Activated CD4-positive, alpha-beta T cell treated with anti-CD3 and anti-CD28 coated beads, Interleukin-2, amount 50 U/mL, for 16 hours (primary cell): ENCODE measurements at regions not wholly inside any gene's neighbourhood (a gene's known extent, or its start where the extent isn't known, plus 50 kb on each side); places are given as distances from the start of the nearest gene placed in this dataset.

Experiments used
- DNase-seq: peaks from one replicate; pipeline ENCODE4 v3.0.0-alpha.2; 2020

DNA sequence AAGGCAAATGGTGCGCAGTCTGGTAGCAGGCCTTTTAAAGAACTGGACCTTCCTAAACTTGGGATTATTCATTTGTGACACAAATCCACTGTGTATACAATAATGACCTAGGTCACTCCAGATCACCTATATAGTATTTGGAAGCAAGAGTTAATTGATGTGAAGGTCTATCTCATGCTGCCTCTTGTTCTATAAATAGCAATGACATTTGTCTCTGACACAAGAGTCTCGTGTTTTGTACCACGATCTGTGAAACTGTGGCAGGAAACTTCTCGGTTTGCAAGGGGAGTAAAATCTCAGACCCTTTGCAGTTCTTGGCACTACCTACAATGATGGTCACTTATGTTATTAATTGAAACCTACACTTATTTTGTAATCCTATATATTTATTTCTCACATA lies 1408.4 kb downstream of the PCDH7 start:
- DNase-seq = no peak

DNA sequence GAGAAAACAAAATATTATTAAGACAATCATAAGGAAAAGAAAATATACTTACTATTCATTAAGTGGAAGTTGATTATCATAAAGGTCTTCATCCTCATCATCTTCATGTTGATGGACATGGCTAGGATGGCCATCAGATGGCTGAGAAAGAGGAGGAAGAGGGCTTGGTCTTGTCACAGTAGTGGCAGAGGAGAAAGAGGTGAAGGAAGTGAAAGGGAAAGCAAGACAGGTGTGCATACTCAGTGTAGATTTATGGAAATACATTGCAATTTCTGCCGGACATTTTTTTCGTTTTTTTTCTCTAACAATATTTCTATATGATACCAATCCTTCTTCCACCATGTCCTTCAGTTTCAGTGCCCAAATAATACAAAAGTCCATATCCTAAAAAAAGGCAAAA lies 1409.8 kb downstream of the PCDH7 start:
- DNase-seq = no peak

DNA sequence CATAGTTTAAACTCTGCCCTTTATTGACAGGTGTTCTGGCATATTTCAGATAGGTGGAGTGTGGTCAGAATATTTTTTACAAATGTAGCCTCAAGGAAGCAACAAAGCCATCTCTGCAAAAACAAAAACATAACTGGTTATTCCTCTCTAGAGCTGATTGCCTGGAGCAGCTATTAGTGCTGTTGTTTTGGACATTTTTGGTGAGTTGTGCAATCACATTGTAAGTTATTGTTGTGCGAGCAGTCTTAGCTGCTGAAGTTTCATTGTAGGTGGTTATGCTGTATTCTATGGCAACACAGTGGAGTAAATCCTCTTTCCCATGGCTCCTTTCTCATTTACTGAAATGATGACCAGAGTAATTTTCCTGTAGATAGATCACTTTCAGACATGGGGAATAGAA lies 1413.0 kb downstream of the PCDH7 start:
- no peak for DNase-seq

DNA sequence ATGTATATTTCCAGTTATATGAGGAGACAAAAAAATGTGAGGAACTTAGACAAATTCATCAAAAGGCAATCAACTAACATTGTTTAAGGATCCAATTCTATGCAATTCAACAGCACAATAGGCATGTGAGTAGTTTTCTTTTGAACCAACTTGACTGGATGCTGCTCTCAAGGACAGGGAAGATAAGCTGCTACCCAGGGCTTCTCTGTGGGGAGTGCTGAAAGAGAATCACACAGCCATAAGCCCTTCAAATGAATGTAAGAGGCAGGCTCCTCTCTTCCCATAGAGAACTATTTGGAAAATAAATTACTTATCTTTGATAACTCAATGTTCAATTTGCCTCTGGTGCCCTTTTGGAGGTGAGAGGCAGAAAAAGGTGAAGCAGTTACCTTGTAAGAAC lies 1413.6 kb downstream of the PCDH7 start:
- DNase-seq = no peak

DNA sequence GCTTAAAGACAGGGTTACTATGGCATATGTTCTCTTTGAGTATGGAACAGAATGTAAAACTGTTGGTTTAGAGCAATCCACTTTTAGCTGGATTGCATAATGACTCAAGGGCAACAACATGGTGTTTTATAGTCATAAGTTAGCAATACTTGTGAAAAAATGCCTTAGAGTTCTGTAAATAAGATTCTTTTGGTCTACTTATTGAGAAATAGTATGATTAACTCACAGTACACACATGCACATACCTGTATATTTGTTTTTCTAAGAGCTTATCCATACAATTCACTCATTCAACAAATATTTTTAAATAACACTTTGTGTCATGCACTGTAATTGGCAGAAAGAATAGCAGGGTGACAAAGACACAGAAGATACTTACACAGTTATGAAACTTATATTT lies 1415.5 kb downstream of the PCDH7 start:
- no peak for DNase-seq

DNA sequence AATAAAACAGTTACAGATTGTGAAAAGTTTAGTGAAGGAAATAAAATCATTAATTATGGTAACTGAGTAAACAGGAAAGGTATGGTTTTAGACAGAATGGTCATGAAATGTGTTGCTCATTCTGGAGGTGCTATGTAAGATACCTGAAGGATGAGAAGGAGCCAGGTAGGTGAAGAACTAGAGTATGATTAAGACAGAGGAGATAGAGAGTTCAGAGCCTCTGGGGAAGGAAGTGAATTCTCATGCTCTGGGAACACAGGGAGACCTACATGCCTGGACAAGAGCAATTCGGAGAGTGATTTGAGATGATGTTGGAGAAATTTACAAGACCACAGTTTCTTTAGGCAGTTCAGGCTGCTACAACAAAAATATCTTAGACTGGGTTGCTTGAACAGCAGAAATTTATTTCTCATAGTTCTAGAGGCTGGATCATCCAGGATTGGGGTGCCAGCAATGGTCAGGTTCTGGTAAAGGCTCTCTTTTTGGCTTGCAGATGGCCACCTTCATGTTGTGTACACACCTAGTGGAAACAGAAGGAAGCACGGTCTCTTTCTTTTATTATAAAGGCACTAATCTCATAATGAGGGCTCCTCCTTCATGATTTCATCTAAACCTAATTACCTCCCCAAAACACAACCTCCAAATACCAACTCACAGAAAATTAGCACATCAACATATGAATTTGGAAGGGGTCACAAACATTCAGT lies 1416.1 kb downstream of the PCDH7 start:
- DNase-seq = no peak

DNA sequence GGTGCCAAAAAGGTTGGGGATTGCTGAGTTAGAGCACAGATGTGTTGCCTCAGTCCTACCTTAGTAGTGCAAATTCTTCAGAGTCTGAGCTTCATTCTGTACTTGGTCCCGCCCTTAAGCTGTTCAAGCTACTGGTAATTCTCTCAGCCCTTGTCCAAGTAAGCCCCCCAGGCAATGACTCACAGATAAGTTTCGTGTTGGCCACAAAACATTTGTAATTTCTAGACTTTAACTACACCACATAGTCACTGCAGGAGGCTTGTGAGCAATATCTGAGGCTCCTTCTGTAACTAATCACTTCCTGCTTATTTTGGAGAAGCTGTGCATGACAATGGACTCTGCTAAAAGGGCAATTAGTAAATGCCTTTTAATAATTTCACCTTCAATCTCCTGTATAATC lies 1420.5 kb downstream of the PCDH7 start:
- DNase-seq = peak; percentile 35

DNA sequence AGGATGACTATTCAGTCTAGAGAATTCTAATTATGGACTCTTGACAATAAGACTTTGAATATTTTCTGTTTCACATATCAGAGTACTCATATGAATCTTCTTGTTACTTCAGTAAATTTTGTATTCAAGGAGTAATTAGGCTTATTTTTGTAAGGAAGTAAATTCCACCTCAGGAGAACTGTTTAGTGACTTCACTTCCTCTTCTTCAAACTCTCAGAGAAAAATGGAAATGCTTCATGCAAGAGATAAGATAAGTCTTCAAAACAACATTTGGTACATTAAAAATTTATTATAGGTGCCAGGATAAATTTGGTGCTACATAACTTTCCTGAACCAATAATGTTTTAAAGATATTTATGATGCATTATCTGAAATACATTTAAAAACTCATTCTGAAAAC lies 1421.9 kb downstream of the PCDH7 start:
- DNase-seq = no peak

DNA sequence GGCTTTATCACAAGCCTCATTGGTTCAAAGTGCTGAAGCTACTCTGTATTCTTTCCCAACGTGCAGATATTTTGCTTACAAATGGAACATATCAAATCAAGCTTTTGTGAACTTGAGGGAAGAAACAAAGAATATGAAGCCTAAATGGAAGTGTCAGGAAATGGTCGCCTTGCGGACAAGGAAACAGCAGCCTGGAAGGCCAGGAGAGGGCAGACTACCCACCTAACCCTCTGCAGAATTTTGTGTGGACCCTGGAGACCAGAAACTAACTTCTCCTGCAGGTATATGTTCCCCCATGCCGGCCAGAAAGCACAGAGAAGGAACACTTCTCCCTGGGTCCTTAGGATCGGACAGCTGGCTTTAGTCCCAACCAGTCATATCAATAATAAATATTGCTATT lies 1425.8 kb downstream of the PCDH7 start:
- no peak for DNase-seq

DNA sequence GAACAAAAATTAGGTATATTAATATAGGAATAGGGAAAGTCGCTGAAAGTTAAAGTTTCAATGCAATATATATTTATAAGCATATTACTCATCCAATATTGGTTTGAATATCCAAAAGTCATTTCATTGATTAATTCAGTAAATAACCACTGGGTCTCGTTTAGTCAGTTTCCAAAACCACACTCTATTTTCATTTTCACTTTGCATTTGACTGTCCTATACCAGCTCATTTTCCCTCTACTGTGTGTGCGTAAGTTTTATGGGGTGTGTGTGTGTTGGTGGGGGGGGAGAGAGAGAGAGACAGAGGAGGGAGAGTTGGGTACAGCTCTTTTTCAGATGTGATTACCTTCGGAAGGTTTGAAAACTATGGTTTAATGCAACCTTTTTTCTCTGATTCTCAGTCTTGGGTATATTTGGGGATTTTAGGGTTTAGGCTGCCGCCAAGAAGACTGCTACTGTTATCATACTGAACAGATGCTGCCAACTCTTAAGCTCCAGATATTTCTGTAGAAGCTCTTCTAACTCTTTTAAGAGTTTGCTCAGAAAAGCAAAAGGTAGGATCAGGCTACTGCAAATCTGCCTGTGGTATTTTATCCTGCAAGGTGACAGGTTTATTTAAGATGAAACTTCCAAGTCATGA lies 1427.4 kb downstream of the PCDH7 start:
- DNase-seq = peak; percentile 10

DNA sequence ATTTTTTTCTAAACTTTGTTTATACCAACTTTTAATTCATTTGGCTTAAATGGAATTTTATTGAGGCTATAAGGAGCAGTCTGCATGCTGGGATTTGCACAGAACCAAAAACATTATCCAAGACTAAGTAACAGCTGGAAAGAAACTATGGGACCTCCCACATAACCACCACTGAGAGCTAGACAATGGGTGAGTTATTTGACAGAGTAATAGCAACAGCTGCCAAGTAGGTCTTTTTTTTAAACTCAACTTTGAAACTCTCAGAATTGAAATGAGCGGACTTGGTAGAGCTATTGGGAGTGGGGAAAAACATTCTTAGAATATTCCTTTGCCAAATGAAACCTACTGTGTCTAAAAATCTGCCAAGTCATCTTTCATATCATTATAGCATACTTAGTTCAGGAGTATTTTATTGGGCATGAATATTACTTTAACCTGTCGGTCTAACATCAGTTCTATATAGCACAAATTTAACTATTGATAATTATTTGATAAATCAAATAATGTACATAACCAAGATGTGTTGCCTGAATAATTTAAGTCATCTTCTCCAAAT lies 1428.0 kb downstream of the PCDH7 start:
- DNase-seq = no peak

DNA sequence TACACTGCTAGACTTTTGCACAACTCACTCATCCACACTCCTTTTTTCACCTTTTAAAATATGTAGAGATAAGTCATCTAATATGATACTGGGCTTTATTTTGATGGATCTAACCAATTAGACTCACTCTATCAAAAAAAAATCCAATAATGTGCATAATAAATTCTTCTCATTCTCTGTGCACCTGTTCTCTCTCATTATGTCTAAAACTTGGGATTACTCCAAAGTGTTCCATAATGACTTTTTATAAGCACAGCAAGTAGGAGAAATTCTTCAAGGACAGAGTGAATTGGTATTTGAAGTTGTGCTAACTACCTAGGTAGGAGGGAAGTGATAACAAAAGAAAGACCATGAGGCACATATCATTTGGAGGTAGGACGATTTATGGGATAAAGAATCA lies 1438.8 kb downstream of the PCDH7 start:
- no peak for DNase-seq

DNA sequence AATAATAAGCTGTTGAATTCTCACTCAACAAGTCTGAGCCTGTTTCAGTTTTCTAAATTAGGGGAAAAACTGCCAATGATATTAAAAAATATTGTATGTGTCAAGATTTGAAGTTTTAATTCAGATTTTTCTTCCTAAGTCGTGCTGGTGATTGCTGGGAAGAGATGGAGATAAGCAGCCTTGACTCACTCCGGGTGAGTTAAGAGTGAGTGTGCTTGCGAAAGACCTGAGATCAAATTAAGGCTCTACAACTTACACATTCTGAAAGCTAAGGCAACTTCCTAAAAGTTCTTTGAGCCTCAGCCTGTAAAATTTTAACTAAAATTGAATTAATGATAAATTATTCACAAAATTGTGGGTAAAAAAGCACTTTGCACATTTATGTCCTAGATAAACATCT lies 1441.2 kb downstream of the PCDH7 start:
- DNase-seq = no peak

DNA sequence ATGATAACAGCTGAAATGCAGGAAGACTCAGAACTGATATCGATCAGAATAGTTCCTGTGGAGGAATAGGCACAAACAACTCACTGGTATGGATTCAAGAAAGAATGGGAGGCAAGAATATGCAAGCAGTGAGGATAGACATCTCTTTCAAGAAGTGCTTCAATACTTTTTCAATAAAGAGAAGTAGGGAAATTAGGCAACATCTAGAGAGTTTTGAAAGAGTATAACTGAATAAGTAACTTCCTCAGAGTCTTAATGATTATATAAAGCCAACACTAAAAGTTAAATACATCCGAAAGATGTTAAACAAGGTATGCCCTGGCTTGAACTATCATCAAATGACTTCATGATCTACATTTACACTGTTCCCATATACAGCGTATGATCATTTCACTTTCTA lies 1443.0 kb downstream of the PCDH7 start:
- DNase-seq = no peak

DNA sequence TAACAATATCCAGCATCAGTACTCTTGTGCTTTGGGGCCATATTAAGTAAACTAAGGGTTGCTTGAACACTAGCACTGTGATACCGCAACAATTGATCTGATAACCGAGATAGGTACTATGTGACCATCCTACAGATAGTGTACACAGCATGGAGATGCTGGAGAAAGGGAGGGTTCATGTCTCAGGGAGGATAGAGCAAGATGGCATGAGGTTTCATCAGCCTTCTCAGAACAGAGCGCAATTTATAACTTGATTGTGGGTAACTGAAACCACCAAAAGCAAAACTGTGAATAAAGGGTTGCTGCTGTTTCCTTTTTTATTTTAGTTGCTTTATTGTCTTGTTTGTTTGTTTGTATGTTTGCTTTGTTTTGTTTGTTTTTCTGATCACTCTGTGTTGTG lies 1449.7 kb downstream of the PCDH7 start:
- DNase-seq = no peak

DNA sequence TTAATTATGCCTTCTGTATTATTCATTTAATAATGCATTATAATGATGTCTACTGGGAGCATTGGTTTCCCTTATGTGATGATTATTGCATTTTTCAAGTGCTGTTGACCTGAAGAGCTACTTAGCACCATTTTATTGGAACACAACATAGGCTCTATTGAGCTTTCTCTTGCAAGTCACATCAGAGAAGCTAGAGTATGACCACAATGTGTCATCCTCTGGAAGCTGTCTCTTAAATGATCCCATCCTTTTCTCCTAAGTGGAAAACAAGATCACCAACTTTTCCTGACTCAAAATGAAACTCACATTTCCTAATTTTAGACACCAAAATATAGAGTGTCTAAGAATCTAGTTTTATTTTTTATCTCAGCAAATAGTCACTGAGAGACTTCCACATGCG lies 1451.9 kb downstream of the PCDH7 start:
- DNase-seq = no peak

DNA sequence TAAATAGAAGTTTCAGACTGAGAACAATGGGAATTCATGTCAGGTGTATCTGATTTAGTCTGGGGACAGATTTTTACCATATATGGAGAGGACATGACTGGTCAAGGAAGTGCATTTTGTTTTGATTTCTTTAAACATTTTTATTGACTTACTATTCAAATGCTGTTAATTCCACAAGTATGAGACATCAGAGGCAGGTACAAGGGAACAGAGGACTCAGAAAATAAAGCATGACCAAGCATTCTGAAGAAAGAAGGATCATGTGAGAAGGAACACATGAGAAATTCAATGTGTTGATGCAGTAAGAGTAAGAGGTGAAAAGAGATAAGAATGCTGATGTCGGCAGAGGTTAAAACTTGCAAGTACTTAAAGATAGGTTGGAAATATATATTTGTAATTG lies 1452.6 kb downstream of the PCDH7 start:
- no peak for DNase-seq

DNA sequence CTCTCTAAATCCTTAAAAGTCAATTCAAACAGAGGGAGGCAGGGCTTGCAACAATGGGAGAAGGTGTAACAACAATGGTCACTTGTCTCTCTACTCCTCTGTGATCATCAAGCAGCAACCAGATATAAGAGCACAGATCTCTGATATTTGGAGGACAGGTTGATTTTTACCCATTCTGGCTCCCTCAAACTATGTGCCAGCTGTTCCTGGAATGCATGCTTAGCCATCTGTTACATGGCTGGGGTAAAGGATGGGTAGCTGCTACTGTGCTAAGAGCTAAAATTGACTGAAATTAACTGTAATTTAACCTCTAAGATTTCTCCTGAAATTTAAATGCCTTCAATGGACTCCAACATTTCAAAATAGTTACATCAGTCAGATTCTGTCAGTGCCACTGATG lies 1459.9 kb downstream of the PCDH7 start:
- DNase-seq = no peak

DNA sequence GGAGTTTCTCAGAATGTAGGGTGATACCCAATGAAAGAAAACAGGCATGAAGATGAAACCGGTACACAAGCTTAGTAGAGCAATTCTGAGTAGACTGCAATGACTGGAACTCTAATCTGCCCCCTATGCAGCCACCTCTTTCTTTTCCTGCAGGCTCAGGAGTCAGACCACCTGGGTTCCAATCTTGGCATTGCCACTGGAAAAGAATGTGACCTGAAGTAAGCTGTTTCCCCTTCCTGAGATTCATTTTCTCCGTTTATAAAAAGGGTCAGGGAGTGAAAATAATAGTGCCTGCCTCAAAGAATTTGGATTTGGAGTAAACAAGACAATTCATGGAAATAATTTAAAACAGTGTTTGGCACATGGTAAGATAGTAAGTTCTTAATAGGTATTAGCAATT lies 1464.0 kb downstream of the PCDH7 start:
- no peak for DNase-seq

DNA sequence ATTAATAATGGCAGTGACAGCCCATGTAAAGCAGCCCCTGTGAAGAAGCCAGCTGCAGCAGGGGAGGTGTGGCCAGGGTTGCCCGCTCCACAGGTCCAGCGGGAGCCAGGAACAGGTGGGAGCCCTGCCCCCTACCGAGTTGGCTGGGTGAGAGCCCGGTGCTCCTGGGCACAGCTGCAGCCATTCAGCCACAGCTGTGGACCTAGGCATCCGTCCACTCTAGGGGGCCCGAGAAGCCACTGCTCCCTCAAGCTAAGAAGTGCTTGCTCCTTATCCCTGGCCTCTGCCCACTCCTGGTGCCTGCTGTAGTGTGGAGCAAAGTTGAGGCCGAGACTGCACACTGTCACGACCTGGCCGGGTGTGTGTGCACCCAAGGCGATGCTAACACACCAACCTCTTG lies 1469.0 kb downstream of the PCDH7 start:
- DNase-seq = no peak

DNA sequence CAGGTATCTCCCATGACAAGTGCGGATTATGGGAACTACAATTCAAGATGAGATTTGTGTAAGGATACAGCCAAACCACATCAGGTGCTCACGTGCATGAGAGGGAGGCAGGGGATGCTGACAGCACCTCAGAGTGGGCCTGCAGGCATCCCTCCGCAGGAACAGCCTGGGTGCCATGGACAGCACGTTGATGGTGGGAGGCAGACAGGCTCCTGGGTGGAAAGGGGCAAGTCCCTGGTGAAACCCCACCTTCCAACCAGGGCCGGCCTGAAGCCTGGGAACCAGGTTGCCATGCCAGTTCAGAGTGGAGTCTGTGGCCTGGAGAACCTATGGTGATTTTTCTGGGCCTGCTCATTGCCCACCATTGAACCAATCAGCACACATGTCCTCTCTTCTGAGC lies 1469.6 kb downstream of the PCDH7 start:
- DNase-seq = no peak

DNA sequence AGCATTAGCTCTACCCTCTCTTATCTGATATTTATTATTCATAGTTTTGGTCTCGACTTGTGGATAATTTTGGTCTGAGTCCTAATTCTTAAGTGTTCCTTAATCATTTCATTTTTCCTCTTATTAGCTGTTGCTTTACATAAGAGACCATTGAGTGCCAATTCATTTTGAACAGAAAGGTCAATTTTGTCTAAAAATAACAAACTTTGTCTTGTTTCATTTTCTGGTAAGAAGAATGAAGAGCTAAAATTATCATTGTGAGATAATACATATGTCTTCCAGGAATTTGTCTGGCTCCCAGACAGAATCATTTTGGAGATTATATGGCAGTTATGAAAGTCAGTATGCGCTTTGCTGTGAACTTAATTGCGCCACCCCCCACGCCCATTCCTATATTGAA lies 1471.8 kb downstream of the PCDH7 start:
- no peak for DNase-seq

DNA sequence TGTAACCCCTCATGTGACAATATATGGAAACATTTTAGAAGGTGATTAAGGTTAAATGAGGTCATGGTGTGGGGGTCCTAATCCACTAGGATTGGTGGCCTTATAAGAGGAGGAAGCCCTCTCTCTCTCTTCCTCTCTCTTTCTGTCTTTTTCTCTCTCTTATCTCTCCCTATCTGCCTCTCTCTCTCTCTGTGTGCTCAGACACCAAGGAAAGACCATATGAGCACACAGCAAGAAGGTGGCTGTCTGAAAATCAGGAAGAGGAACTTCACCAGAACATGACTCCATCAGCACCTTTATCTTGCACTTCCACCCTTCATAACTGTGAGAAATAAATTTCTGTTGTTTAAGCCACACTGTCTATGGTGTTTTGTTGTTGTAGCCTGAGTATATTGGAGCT lies 1472.2 kb downstream of the PCDH7 start:
- DNase-seq = no peak

DNA sequence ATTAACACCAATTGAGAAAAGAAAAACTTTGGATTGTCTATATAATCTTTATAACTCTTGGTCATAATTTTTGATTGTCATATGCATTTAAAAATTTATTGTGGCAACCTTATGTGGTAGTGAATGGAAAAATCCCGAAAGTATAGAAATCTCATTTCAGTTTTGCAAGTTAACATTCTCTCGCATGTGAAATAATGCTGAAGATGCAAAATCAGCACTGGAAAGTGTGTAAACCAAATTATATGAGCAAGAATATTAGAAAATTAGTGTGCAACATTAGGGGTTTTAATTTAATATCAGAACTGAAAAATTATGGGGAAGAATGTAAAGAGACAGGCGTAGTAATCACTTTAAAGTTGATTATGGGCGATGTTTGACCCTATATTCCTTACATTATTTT lies 1472.8 kb downstream of the PCDH7 start:
- no peak for DNase-seq
